ENCODE measurements at regions not wholly inside any gene's neighbourhood (a gene's known extent, or its start where the extent isn't known, plus 50 kb on each side); places are given as distances from the start of the nearest gene placed in this dataset.

- Mint-ChIP-seq H3K36me3 (ENCODE audit: unreplicated experiment) (no peaks in the 10 kb centered on the region), H3K27ac (ENCODE audit: unreplicated experiment) (no peak overlapping the region), H3K27me3 (ENCODE audit: unreplicated experiment) (no peaks in the 10 kb centered on the region), H3K4me1 (ENCODE audit: unreplicated experiment) (peaks cover 9% of the 10 kb centered on the region), H3K9me3 (ENCODE audit: unreplicated experiment) (peaks cover 5% of the 10 kb centered on the region), H3K4me3 (ENCODE audit: unreplicated experiment) (no peak overlapping the region)
- no peak for TF ChIP-seq CTCF (IDR thresholded peaks at IDR 0.05)
- DNase-seq (ENCODE audit: extremely low spot score, unreplicated experiment): no peak
Observed at GRCh38 chr6:1497761-1498105, 108.4 kb downstream of the FOXF2 start.

- peaks cover 5% of the 10 kb centered on the region for H3K9me3 Mint-ChIP-seq (ENCODE audit: unreplicated experiment)
- H3K4me3 Mint-ChIP-seq (ENCODE audit: unreplicated experiment): no peak overlapping the region
- H3K36me3 Mint-ChIP-seq (ENCODE audit: unreplicated experiment): no peaks in the 10 kb centered on the region
- TF ChIP-seq CTCF (IDR thresholded peaks at IDR 0.05): no peak
- DNase-seq (ENCODE audit: extremely low spot score, unreplicated experiment): no peak
- peaks cover 9% of the 10 kb centered on the region for H3K4me1 Mint-ChIP-seq (ENCODE audit: unreplicated experiment)
- H3K27me3 Mint-ChIP-seq (ENCODE audit: unreplicated experiment): no peaks in the 10 kb centered on the region
- no peak overlapping the region for H3K27ac Mint-ChIP-seq (ENCODE audit: unreplicated experiment)
Observed at GRCh38 chr6:1498491-1499113, 109.2 kb downstream of the FOXF2 start.

GRCh38 chr6:1499777-1500176 is 109.9 kb upstream of the FOXC1 start:
- Mint-ChIP-seq H3K4me3 (ENCODE audit: unreplicated experiment) (no peak overlapping the region), H3K27me3 (ENCODE audit: unreplicated experiment) (no peaks in the 10 kb centered on the region), H3K36me3 (ENCODE audit: unreplicated experiment) (no peaks in the 10 kb centered on the region), H3K27ac (ENCODE audit: unreplicated experiment) (no peak overlapping the region), H3K9me3 (ENCODE audit: unreplicated experiment) (peaks cover 5% of the 10 kb centered on the region), H3K4me1 (ENCODE audit: unreplicated experiment) (peaks cover 13% of the 10 kb centered on the region)
- no peak for DNase-seq (ENCODE audit: extremely low spot score, unreplicated experiment)
- TF ChIP-seq CTCF (IDR thresholded peaks at IDR 0.05): no peak

GRCh38 chr6:1500913-1501312 is 108.8 kb upstream of the FOXC1 start:
- no peak for TF ChIP-seq CTCF (IDR thresholded peaks at IDR 0.05)
- H3K4me3 Mint-ChIP-seq (ENCODE audit: unreplicated experiment): no peak overlapping the region
- H3K27me3 Mint-ChIP-seq (ENCODE audit: unreplicated experiment): no peaks in the 10 kb centered on the region
- H3K9me3 Mint-ChIP-seq (ENCODE audit: unreplicated experiment): no peaks in the 10 kb centered on the region
- H3K27ac Mint-ChIP-seq (ENCODE audit: unreplicated experiment): no peak overlapping the region
- DNase-seq (ENCODE audit: extremely low spot score, unreplicated experiment): no peak
- H3K36me3 Mint-ChIP-seq (ENCODE audit: unreplicated experiment): no peaks in the 10 kb centered on the region
- peaks cover 13% of the 10 kb centered on the region for H3K4me1 Mint-ChIP-seq (ENCODE audit: unreplicated experiment)

GRCh38 chr6:1502041-1502440 is 107.7 kb upstream of the FOXC1 start:
- Mint-ChIP-seq H3K27me3 (ENCODE audit: unreplicated experiment) (no peaks in the 10 kb centered on the region), H3K36me3 (ENCODE audit: unreplicated experiment) (no peaks in the 10 kb centered on the region), H3K4me3 (ENCODE audit: unreplicated experiment) (no peak overlapping the region), H3K4me1 (ENCODE audit: unreplicated experiment) (peaks cover 13% of the 10 kb centered on the region), H3K27ac (ENCODE audit: unreplicated experiment) (no peak overlapping the region), H3K9me3 (ENCODE audit: unreplicated experiment) (no peaks in the 10 kb centered on the region)
- TF ChIP-seq CTCF (IDR thresholded peaks at IDR 0.05): no peak
- DNase-seq (ENCODE audit: extremely low spot score, unreplicated experiment): no peak

Data from osteocyte (in vitro differentiated cells).